IPS DF 6.9 (cell line): ENCODE measurements at regions not wholly inside any gene's neighbourhood (a gene's known extent, or its start where the extent isn't known, plus 50 kb on each side); places are given as distances from the start of the nearest gene placed in this dataset.

Source experiments
- DNase-seq: peaks from one replicate; pipeline ENCODE4 v3.0.0-alpha.2; 2013; ENCODE audit warnings: low read depth, low spot score
- H3K27ac ChIP-seq: one replicate; pipeline ENCODE4 v1.5.1; 2013; ENCODE audit warnings: low read length, control low read depth
- H3K27me3 ChIP-seq: 2 replicates; pipeline ENCODE4 v1.6.1; 2013; ENCODE audit warnings: mild to moderate bottlenecking, low read length; ENCODE audit not compliant: control insufficient read depth, insufficient read depth
- H3K36me3 ChIP-seq: 2 replicates; pipeline ENCODE4 v1.6.1; 2013; ENCODE audit warnings: low read length; ENCODE audit not compliant: control insufficient read depth, insufficient read depth
- H3K4me1 ChIP-seq: 2 replicates; pipeline ENCODE4 v1.6.1; 2013; ENCODE audit warnings: low read length; ENCODE audit not compliant: control insufficient read depth, insufficient read depth
- H3K4me3 ChIP-seq: 2 replicates; pipeline ENCODE4 v1.5.1; 2013; ENCODE audit warnings: mild to moderate bottlenecking, low read length
- H3K9me3 ChIP-seq: 2 replicates; pipeline ENCODE4 v1.6.1; 2013; ENCODE audit warnings: low read length, inconsistent platforms; ENCODE audit not compliant: control insufficient read depth, insufficient read depth
- WGBS: extraction: QIAGEN DNeasy Blood & Tissue Kit; methylation state at CpG from one replicate; pipeline ENCODE4 v1.1.7; 2013; ENCODE audit warnings: mixed read lengths, missing lambda C conversion rate; ENCODE audit not compliant: insufficient read length, insufficient coverage; 5-methylcytosine and 5-hydroxymethylcytosine counted together

GRCh38 chr18:2053490-2054089, 517.7 kb downstream of the METTL4 start:
- WGBS = no CpG with 5 or more reads among the region's 3 CpGs
- H3K27ac ChIP-seq = no peak overlapping the region
- H3K4me3 ChIP-seq = no peak overlapping the region
- DNase-seq = no peak
- no peaks in the 10 kb centered on the region for H3K9me3 ChIP-seq
- H3K4me1 ChIP-seq = no peaks in the 10 kb centered on the region
- H3K36me3 ChIP-seq = no peaks in the 10 kb centered on the region
- no peaks in the 10 kb centered on the region for H3K27me3 ChIP-seq

GRCh38 chr18:2059336-2059735, 512.0 kb downstream of the METTL4 start:
- H3K9me3 ChIP-seq = no peaks in the 10 kb centered on the region
- WGBS = no CpG with 5 or more reads among the region's 4 CpGs
- H3K36me3 ChIP-seq = no peaks in the 10 kb centered on the region
- no peak for DNase-seq
- no peak overlapping the region for H3K4me3 ChIP-seq
- no peak overlapping the region for H3K27ac ChIP-seq
- no peaks in the 10 kb centered on the region for H3K4me1 ChIP-seq
- no peaks in the 10 kb centered on the region for H3K27me3 ChIP-seq

- DNase-seq = no peak
- Histone ChIP-seq H3K9me3 (no peaks in the 10 kb centered on the region), H3K27ac (no peak overlapping the region), H3K4me1 (no peaks in the 10 kb centered on the region), H3K36me3 (no peaks in the 10 kb centered on the region), H3K4me3 (no peak overlapping the region), H3K27me3 (no peaks in the 10 kb centered on the region)
- WGBS = no CpG with 5 or more reads among the region's 1 CpG
Measured at GRCh38 chr18:2060086-2060485, 511.2 kb downstream of the METTL4 start.

GRCh38 chr18:2070631-2071030, 500.7 kb downstream of the METTL4 start:
- no peaks in the 10 kb centered on the region for H3K4me1 ChIP-seq
- no peak overlapping the region for H3K27ac ChIP-seq
- no peak overlapping the region for H3K4me3 ChIP-seq
- H3K36me3 ChIP-seq = no peaks in the 10 kb centered on the region
- no peaks in the 10 kb centered on the region for H3K9me3 ChIP-seq
- DNase-seq = no peak
- no peaks in the 10 kb centered on the region for H3K27me3 ChIP-seq
- WGBS = no CpG with 5 or more reads among the region's 4 CpGs

- Histone ChIP-seq H3K4me3 (no peak overlapping the region), H3K27me3 (no peaks in the 10 kb centered on the region), H3K4me1 (no peaks in the 10 kb centered on the region), H3K36me3 (no peaks in the 10 kb centered on the region), H3K9me3 (no peaks in the 10 kb centered on the region), H3K27ac (no peak overlapping the region)
- WGBS = no CpG with 5 or more reads among the region's 1 CpG
- DNase-seq = no peak
Measured at GRCh38 chr18:2075499-2075898, 495.8 kb downstream of the METTL4 start.

GRCh38 chr18:2082676-2083075, 488.6 kb downstream of the METTL4 start:
- no peaks in the 10 kb centered on the region for H3K9me3 ChIP-seq
- H3K36me3 ChIP-seq = no peaks in the 10 kb centered on the region
- no peak overlapping the region for H3K4me3 ChIP-seq
- no peak for DNase-seq
- whole genome bisulfite sequencing = no CpG with 5 or more reads among the region's 1 CpG
- no peaks in the 10 kb centered on the region for H3K4me1 ChIP-seq
- H3K27me3 ChIP-seq = no peaks in the 10 kb centered on the region
- H3K27ac ChIP-seq = no peak overlapping the region

GRCh38 chr18:2083691-2084090, 487.6 kb downstream of the METTL4 start:
- DNase-seq = peak; percentile 27
- no CpG with 5 or more reads among the region's 3 CpGs for WGBS

GRCh38 chr18:2086439-2086838, 484.9 kb downstream of the METTL4 start:
- H3K4me1 ChIP-seq = no peaks in the 10 kb centered on the region
- no peaks in the 10 kb centered on the region for H3K36me3 ChIP-seq
- no peak for DNase-seq
- no peak overlapping the region for H3K27ac ChIP-seq
- H3K27me3 ChIP-seq = no peaks in the 10 kb centered on the region
- no peaks in the 10 kb centered on the region for H3K9me3 ChIP-seq
- no peak overlapping the region for H3K4me3 ChIP-seq

More at GRCh38 chr18:2083691-2084090, 487.6 kb downstream of the METTL4 start:
- no peaks in the 10 kb centered on the region for H3K36me3 ChIP-seq
- H3K27me3 ChIP-seq = no peaks in the 10 kb centered on the region
- no peaks in the 10 kb centered on the region for H3K9me3 ChIP-seq
- no peak overlapping the region for H3K4me3 ChIP-seq
- H3K4me1 ChIP-seq = no peaks in the 10 kb centered on the region
- no peak overlapping the region for H3K27ac ChIP-seq

- DNase-seq = no peak
- H3K36me3 ChIP-seq = no peaks in the 10 kb centered on the region
- no CpG with 5 or more reads among the region's 5 CpGs for WGBS
- H3K4me1 ChIP-seq = peaks cover 2% of the 10 kb centered on the region; the same call in 1 of the 2 replicates
- no peaks in the 10 kb centered on the region for H3K27me3 ChIP-seq
- H3K9me3 ChIP-seq = no peaks in the 10 kb centered on the region
- H3K4me3 ChIP-seq = no peak overlapping the region
- no peak overlapping the region for H3K27ac ChIP-seq
Measured at GRCh38 chr18:2087877-2088673, 483.2 kb downstream of the METTL4 start.

GRCh38 chr18:2089396-2089795, 481.9 kb downstream of the METTL4 start:
- Histone ChIP-seq H3K4me1 (peaks cover 2% of the 10 kb centered on the region; the same call in 1 of the 2 replicates), H3K36me3 (no peaks in the 10 kb centered on the region), H3K27ac (no peak overlapping the region), H3K27me3 (no peaks in the 10 kb centered on the region), H3K4me3 (no peak overlapping the region), H3K9me3 (no peaks in the 10 kb centered on the region)
- no peak for DNase-seq
- WGBS = no CpG with 5 or more reads among the region's 2 CpGs

- H3K27me3 ChIP-seq = no peaks in the 10 kb centered on the region
- WGBS = no CpG with 5 or more reads among the region's 3 CpGs
- DNase-seq = no peak
- H3K36me3 ChIP-seq = no peaks in the 10 kb centered on the region
- H3K9me3 ChIP-seq = no peaks in the 10 kb centered on the region
- H3K4me1 ChIP-seq = peaks cover 2% of the 10 kb centered on the region; the same call in 1 of the 2 replicates
- no peak overlapping the region for H3K4me3 ChIP-seq
- H3K27ac ChIP-seq = no peak overlapping the region
Measured at GRCh38 chr18:2091937-2092336, 479.4 kb downstream of the METTL4 start.
